OCI-LY1 (cell line): ENCODE measurements at regions not wholly inside any gene's neighbourhood (a gene's known extent, or its start where the extent isn't known, plus 50 kb on each side); places are given as distances from the start of the nearest gene placed in this dataset.

Experiments
- H2AFZ ChIP-seq: fragments of 200-600 bp; sonication (generic), shearing (Covaris generic); 2 replicates; pipeline ENCODE4 v1.6.0; 2014; ENCODE audit warnings: antibody characterized with exemption, mild to moderate bottlenecking, low read length
- H3F3A ChIP-seq: fragments of 200-600 bp; sonication (generic), shearing (Covaris generic); 2 replicates; pipeline ENCODE4 v1.6.0; 2014; ENCODE audit warnings: mild to moderate bottlenecking, antibody characterized with exemption, low read length, moderate library complexity; ENCODE audit not compliant: insufficient read depth
- H3K27ac ChIP-seq: fragments of 200-600 bp; sonication (generic); 2 replicates; pipeline ENCODE4 v1.5.1; 2014; ENCODE audit warnings: low read length, mixed run types, mild to moderate bottlenecking, low read depth; ENCODE audit not compliant: poor library complexity, severe bottlenecking
- H3K27me3 ChIP-seq: fragments of 200-600 bp; sonication (generic); 2 replicates; pipeline ENCODE4 v1.6.0; 2014; ENCODE audit warnings: antibody characterized with exemption, mild to moderate bottlenecking, low read length, moderate library complexity; ENCODE audit not compliant: insufficient read depth
- H3K36me3 ChIP-seq: fragments of 200-600 bp; sonication (generic); 2 replicates; pipeline ENCODE4 v1.6.1; 2014; ENCODE audit warnings: mild to moderate bottlenecking, antibody characterized with exemption, low read length, moderate library complexity, mixed read lengths; ENCODE audit not compliant: insufficient read depth
- H3K4me1 ChIP-seq: fragments of 200-600 bp; sonication (generic); 2 replicates; pipeline ENCODE4 v1.5.1; 2014; ENCODE audit warnings: mild to moderate bottlenecking, low read length, moderate library complexity; ENCODE audit not compliant: insufficient read depth, severe bottlenecking
- H3K4me2 ChIP-seq: fragments of 200-600 bp; sonication (generic), shearing (Covaris generic); 2 replicates; pipeline ENCODE4 v1.6.1; 2014; ENCODE audit warnings: low read length
- H3K4me3 ChIP-seq: fragments of 200-600 bp; sonication (generic); 2 replicates; pipeline ENCODE4 v1.5.1; 2014; ENCODE audit warnings: low read length, low read depth, mild to moderate bottlenecking, mixed read lengths; ENCODE audit not compliant: poor library complexity, severe bottlenecking
- H3K79me2 ChIP-seq: fragments of 200-600 bp; shearing (Covaris generic); 2 replicates; pipeline ENCODE4 v1.6.1; 2016; ENCODE audit warnings: mixed run types, low read length, mixed read lengths; ENCODE audit not compliant: insufficient read depth
- H3K9ac ChIP-seq: fragments of 200-600 bp; sonication (generic), shearing (Covaris generic); 2 replicates; pipeline ENCODE4 v1.6.1; 2014; ENCODE audit warnings: mild to moderate bottlenecking, low read length, mixed read lengths
- H3K9me2 ChIP-seq: fragments of 200-600 bp; sonication (generic), shearing (Covaris generic); 2 replicates; pipeline ENCODE4 v1.6.1; 2014; ENCODE audit warnings: low read depth, mild to moderate bottlenecking, low read length, mixed read lengths
- H3K9me3 ChIP-seq: fragments of 200-600 bp; shearing (Covaris generic); 2 replicates; pipeline ENCODE4 v1.6.1; 2014; ENCODE audit warnings: low read length, mixed read lengths
- H4K20me1 ChIP-seq: fragments of 200-600 bp; sonication (generic), shearing (Covaris generic); 2 replicates; pipeline ENCODE4 v1.6.0; 2016; ENCODE audit warnings: mild to moderate bottlenecking, low read length; ENCODE audit not compliant: insufficient read depth
- EZH2 ChIP-seq: fragments of 200-600 bp; sonication (generic), shearing (Covaris generic); IDR thresholded peaks from 2 replicates; pipeline ENCODE4 v1.8.0; 2017; ENCODE audit warnings: borderline replicate concordance, mixed run types, mild to moderate bottlenecking, antibody characterized with exemption, low read length, moderate library complexity, mixed read lengths
- TF ChIP-seq, protein P1 (sequence below): fragments of 200-600 bp; sonication (generic), shearing (Covaris generic); IDR thresholded peaks from 2 replicates; pipeline ENCODE4 v1.5.1; 2017; ENCODE audit warnings: mild to moderate bottlenecking, antibody characterized with exemption, low read length, moderate library complexity, mixed read lengths

- Histone ChIP-seq H3K9me2 (no peaks in the 10 kb centered on the region), H3K4me3 (no peak overlapping the region), H3K36me3 (no peaks in the 10 kb centered on the region), H3K79me2 (no peaks in the 10 kb centered on the region), H3K9me3 (no peaks in the 10 kb centered on the region), H4K20me1 (no peaks in the 10 kb centered on the region), H3K4me2 (no peak overlapping the region), H3K27me3 (no peaks in the 10 kb centered on the region), H3K9ac (no peak overlapping the region), H3K4me1 (no peaks in the 10 kb centered on the region), H3F3A (no peaks in the 10 kb centered on the region), H2AFZ (no peak overlapping the region), H3K27ac (no peak overlapping the region)
- TF ChIP-seq EZH2, result no peak
- TF ChIP-seq, protein P1, sequence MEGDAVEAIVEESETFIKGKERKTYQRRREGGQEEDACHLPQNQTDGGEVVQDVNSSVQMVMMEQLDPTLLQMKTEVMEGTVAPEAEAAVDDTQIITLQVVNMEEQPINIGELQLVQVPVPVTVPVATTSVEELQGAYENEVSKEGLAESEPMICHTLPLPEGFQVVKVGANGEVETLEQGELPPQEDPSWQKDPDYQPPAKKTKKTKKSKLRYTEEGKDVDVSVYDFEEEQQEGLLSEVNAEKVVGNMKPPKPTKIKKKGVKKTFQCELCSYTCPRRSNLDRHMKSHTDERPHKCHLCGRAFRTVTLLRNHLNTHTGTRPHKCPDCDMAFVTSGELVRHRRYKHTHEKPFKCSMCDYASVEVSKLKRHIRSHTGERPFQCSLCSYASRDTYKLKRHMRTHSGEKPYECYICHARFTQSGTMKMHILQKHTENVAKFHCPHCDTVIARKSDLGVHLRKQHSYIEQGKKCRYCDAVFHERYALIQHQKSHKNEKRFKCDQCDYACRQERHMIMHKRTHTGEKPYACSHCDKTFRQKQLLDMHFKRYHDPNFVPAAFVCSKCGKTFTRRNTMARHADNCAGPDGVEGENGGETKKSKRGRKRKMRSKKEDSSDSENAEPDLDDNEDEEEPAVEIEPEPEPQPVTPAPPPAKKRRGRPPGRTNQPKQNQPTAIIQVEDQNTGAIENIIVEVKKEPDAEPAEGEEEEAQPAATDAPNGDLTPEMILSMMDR, result no peak
These were observed 511.1 kb upstream of the ID2 start for GRCh38 chr2:8170552-8171327.

DNA sequence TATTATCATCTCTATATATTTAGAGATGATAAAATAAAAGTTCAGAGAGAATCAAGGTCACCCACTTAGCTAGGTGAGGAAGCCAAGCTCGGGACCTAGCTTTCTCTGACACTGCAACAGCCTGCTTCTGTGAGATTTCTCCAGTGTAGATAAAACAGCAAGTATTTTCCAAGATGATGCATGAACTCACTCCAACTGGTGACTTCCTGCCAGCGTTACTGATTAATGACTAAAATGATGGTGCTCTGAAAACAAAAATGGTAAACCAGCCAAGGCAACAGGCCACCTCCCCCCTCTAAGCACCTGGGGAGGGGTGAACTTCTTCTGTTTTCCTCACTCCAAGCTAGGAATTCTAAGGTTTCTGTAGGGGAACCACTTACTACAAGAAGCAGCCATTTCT lies 510.2 kb upstream of the ID2 start:
- TF ChIP-seq, protein P1, result no peak
- H3K27ac ChIP-seq, result no peak overlapping the region
- H3K4me3 ChIP-seq, result no peak overlapping the region

GRCh38 chr2:8172661-8173060 lies 509.2 kb upstream of the ID2 start:
- Histone ChIP-seq H2AFZ (no peak overlapping the region), H4K20me1 (no peaks in the 10 kb centered on the region), H3K9me3 (no peaks in the 10 kb centered on the region), H3F3A (no peaks in the 10 kb centered on the region), H3K4me1 (no peaks in the 10 kb centered on the region), H3K4me2 (no peak overlapping the region), H3K9me2 (no peaks in the 10 kb centered on the region), H3K9ac (no peak overlapping the region), H3K4me3 (no peak overlapping the region), H3K79me2 (no peaks in the 10 kb centered on the region), H3K27me3 (no peaks in the 10 kb centered on the region), H3K36me3 (no peaks in the 10 kb centered on the region), H3K27ac (no peak overlapping the region)
- TF ChIP-seq, protein P1, result no peak
- TF ChIP-seq EZH2, result no peak

More for the DNA sequence above, 510.2 kb upstream of the ID2 start:
- H2AFZ ChIP-seq, result no peak overlapping the region
- H3K27me3 ChIP-seq, result no peaks in the 10 kb centered on the region
- H3K9me3 ChIP-seq, result no peaks in the 10 kb centered on the region
- H3F3A ChIP-seq, result no peaks in the 10 kb centered on the region
- H3K4me2 ChIP-seq, result no peak overlapping the region
- no peaks in the 10 kb centered on the region for H3K36me3 ChIP-seq
- no peaks in the 10 kb centered on the region for H3K9me2 ChIP-seq
- H3K4me1 ChIP-seq, result no peaks in the 10 kb centered on the region
- H3K9ac ChIP-seq, result no peak overlapping the region
- H4K20me1 ChIP-seq, result no peaks in the 10 kb centered on the region
- H3K79me2 ChIP-seq, result no peaks in the 10 kb centered on the region
